ENCODE measurements at regions not wholly inside any gene's neighbourhood (a gene's known extent, or its start where the extent isn't known, plus 50 kb on each side); places are given as distances from the start of the nearest gene placed in this dataset.

DNA sequence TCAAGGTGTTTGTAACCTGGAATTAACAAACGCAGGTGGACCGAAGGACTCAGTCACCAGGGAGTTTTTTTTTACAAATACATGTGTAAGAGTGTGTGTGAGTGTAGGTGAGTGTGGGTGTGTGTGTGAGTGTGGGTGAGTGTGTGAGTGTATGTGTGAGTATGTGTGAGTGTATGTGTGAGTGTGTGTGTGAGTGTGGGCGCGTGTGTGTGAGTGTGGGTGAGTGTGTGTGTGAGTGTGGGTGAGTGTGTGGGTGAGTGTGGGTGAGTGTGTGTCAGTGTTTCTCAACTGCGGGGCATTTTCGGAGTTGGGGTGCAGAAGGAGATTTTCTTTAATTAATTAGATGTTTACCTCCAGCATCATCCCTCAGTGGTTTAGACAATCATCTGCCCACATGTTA is 1178.8 kb downstream of the VRK1 start:
- no peaks in the 10 kb centered on the region for H3K27me3 ChIP-seq (ENCODE audit: control insufficient read depth, insufficient read depth, low read length)
- no peak overlapping the region for H3K27ac ChIP-seq (ENCODE audit: low read depth, low read length)
- no peak for DNase-seq (ENCODE audit: low read depth, low spot score)
- TF ChIP-seq, protein P1, sequence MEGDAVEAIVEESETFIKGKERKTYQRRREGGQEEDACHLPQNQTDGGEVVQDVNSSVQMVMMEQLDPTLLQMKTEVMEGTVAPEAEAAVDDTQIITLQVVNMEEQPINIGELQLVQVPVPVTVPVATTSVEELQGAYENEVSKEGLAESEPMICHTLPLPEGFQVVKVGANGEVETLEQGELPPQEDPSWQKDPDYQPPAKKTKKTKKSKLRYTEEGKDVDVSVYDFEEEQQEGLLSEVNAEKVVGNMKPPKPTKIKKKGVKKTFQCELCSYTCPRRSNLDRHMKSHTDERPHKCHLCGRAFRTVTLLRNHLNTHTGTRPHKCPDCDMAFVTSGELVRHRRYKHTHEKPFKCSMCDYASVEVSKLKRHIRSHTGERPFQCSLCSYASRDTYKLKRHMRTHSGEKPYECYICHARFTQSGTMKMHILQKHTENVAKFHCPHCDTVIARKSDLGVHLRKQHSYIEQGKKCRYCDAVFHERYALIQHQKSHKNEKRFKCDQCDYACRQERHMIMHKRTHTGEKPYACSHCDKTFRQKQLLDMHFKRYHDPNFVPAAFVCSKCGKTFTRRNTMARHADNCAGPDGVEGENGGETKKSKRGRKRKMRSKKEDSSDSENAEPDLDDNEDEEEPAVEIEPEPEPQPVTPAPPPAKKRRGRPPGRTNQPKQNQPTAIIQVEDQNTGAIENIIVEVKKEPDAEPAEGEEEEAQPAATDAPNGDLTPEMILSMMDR (IDR thresholded peaks at IDR 0.05; ENCODE audit: low read depth, low read length), result no peak
- H3K4me3 ChIP-seq (ENCODE audit: low read depth, low read length), result no peak overlapping the region
- H3K9me3 ChIP-seq (ENCODE audit: control insufficient read depth, insufficient read depth, low read length), result peaks cover 24% of the 10 kb centered on the region
- CTCF ChIA-PET, result no interaction called here
- POLR2A ChIA-PET, result no interaction called here

DNA sequence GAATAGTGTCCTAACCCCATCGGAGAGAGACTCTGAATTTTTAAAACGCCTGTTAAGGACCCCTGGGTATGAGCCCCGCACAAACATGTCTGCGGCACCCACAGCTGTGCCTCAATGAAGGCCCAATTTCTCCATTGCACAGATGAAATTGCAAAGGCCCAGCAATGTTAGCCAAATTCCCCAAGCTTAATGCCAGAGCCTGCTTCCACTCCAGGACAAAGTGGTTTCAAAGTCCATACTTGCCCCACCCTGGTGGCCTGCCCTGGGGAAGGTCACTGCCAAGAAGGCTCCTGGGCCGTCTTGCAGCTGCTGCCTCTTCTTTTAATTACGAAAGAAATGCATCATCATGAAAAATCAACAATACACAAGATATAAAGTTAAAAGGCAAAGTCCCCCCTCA is 1179.7 kb downstream of the VRK1 start:
- TF ChIP-seq, protein P1 (IDR thresholded peaks at IDR 0.05; ENCODE audit: low read depth, low read length), result no peak
- DNase-seq (ENCODE audit: low read depth, low spot score), result no peak
- POLR2A ChIA-PET, result no interaction called here
- Histone ChIP-seq H3K27ac (ENCODE audit: low read depth, low read length) (no peak overlapping the region), H3K9me3 (ENCODE audit: control insufficient read depth, insufficient read depth, low read length) (peaks cover 28% of the 10 kb centered on the region), H3K27me3 (ENCODE audit: control insufficient read depth, insufficient read depth, low read length) (no peaks in the 10 kb centered on the region), H3K4me3 (ENCODE audit: low read depth, low read length) (no peak overlapping the region)
- CTCF ChIA-PET, result no interaction called here

DNA sequence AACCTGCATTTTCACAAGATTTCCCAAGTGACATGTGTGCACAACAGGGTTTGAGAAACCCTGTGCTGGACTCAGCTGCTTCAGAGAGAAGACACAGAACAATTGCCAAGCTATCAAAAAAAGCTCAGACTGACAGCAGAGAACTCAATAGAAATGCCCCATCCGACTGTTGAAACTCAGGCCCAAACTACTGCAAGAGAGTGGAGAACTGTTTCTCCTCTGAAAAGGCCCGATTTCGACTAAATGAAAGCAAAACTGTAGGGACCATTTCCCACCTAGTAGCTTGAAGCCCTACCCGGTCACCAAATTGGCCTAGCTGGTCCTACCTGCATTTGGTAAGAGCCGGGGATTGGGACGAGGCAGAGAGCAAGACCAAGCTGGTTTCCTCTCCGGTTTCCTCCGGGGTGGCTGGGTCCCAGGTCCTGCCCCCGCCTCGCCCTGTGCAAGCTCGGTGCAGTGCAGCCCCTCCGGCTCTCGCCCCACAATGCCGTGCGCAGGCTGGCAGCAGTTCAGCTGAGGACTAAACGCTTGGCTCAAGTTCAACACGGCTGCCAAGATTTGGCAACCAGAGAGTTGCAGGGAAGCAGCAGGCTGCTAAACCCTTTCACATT is 1180.6 kb downstream of the VRK1 start:
- Histone ChIP-seq H3K4me3 (ENCODE audit: low read depth, low read length) (no peak overlapping the region), H3K27me3 (ENCODE audit: control insufficient read depth, insufficient read depth, low read length) (no peaks in the 10 kb centered on the region), H3K9me3 (ENCODE audit: control insufficient read depth, insufficient read depth, low read length) (peaks cover 28% of the 10 kb centered on the region), H3K27ac (ENCODE audit: low read depth, low read length) (no peak overlapping the region)
- POLR2A ChIA-PET, result no interaction called here
- TF ChIP-seq, protein P1 (IDR thresholded peaks at IDR 0.05; ENCODE audit: low read depth, low read length), result no peak
- no peak for DNase-seq (ENCODE audit: low read depth, low spot score)
- CTCF ChIA-PET, result no interaction called here

DNA sequence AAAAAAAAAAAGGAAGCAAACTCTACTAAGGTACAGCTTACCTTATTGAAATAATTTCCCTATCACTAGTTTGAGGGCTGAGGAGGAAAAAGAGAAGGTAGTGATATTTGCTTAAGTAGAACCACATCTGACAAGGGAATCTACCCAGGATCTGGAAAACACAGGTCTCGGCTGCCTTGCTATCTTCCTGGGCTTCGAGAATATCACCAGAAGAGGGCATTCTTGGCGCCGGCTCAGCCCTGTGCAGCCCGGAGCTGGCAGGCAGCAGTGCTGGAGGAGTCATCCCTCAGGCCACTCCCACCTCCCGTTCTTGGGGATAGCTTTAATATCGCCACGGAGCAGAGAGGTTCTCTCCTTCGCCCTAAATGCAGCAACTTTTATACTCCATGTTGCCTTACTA is 1181.2 kb downstream of the VRK1 start:
- Histone ChIP-seq H3K27me3 (ENCODE audit: control insufficient read depth, insufficient read depth, low read length) (no peaks in the 10 kb centered on the region), H3K27ac (ENCODE audit: low read depth, low read length) (no peak overlapping the region), H3K4me3 (ENCODE audit: low read depth, low read length) (no peak overlapping the region), H3K9me3 (ENCODE audit: control insufficient read depth, insufficient read depth, low read length) (peaks cover 33% of the 10 kb centered on the region)
- TF ChIP-seq, protein P1 (IDR thresholded peaks at IDR 0.05; ENCODE audit: low read depth, low read length), result no peak
- no peak for DNase-seq (ENCODE audit: low read depth, low spot score)
- POLR2A ChIA-PET, result no interaction called here
- CTCF ChIA-PET, result no interaction called here

DNA sequence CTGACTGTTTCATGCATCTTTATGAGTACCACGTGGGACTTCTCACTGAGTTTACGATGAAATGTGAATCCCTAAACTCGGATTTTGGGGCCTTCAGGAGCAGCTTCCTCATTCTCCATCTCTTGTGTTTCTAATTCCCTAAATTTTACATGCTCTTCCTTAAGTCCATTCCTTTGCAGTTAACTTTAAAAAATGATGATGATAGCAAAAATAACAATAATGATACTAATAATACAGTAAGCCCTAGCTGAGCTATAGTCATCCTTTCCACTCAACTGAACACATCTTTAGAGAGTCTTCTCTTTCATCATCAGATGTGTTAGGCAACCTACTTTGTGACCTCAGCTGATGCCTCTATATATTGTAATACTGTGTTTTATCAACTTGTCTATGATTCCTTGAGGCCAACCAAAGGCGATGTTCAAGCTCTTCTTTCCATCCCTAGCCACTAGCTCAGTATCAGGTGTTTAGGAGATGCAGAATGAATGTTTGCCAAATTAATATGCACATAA is 1196.4 kb downstream of the VRK1 start:
- Histone ChIP-seq H3K27me3 (ENCODE audit: control insufficient read depth, insufficient read depth, low read length) (no peaks in the 10 kb centered on the region), H3K4me3 (ENCODE audit: low read depth, low read length) (no peak overlapping the region), H3K9me3 (ENCODE audit: control insufficient read depth, insufficient read depth, low read length) (peaks cover 34% of the 10 kb centered on the region), H3K27ac (ENCODE audit: low read depth, low read length) (no peak overlapping the region)
- no peak for DNase-seq (ENCODE audit: low read depth, low spot score)
- ChIA-PET POLR2A (no interaction called here), CTCF (no interaction called here)
- TF ChIP-seq, protein P1 (IDR thresholded peaks at IDR 0.05; ENCODE audit: low read depth, low read length), result no peak

Measured in AG04450 (cell line).